ENCODE measurements at regions not wholly inside any gene's neighbourhood (a gene's known extent, or its start where the extent isn't known, plus 50 kb on each side); places are given as distances from the start of the nearest gene placed in this dataset.
"Not testable (repeated sequence)": the region's sequence is repeated elsewhere in the genome, so short reads cannot be mapped to it uniquely, and the experiment has no call there.

GRCh38 chr6:130699742-130700141 is 127.5 kb upstream of the SMLR1 start:
- H3K4me3 ChIP-seq (ENCODE audit: low read length) = no peak overlapping the region
- H3K9me2 ChIP-seq (ENCODE audit: insufficient read depth, low read length) = no peaks in the 10 kb centered on the region
- no peaks in the 10 kb centered on the region for H4K20me1 ChIP-seq (ENCODE audit: insufficient read depth)
- TF ChIP-seq, protein P1, sequence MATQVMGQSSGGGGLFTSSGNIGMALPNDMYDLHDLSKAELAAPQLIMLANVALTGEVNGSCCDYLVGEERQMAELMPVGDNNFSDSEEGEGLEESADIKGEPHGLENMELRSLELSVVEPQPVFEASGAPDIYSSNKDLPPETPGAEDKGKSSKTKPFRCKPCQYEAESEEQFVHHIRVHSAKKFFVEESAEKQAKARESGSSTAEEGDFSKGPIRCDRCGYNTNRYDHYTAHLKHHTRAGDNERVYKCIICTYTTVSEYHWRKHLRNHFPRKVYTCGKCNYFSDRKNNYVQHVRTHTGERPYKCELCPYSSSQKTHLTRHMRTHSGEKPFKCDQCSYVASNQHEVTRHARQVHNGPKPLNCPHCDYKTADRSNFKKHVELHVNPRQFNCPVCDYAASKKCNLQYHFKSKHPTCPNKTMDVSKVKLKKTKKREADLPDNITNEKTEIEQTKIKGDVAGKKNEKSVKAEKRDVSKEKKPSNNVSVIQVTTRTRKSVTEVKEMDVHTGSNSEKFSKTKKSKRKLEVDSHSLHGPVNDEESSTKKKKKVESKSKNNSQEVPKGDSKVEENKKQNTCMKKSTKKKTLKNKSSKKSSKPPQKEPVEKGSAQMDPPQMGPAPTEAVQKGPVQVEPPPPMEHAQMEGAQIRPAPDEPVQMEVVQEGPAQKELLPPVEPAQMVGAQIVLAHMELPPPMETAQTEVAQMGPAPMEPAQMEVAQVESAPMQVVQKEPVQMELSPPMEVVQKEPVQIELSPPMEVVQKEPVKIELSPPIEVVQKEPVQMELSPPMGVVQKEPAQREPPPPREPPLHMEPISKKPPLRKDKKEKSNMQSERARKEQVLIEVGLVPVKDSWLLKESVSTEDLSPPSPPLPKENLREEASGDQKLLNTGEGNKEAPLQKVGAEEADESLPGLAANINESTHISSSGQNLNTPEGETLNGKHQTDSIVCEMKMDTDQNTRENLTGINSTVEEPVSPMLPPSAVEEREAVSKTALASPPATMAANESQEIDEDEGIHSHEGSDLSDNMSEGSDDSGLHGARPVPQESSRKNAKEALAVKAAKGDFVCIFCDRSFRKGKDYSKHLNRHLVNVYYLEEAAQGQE (IDR thresholded peaks at IDR 0.05; ENCODE audit: borderline replicate concordance) = no peak
- no peak for TF ChIP-seq SMC3 (conservative IDR thresholded peaks at IDR 0.05; ENCODE audit: poor library complexity)
- TF ChIP-seq EP300 (conservative IDR thresholded peaks at IDR 0.05; ENCODE audit: poor library complexity, severe bottlenecking) = no peak
- TF ChIP-seq RAD21 (conservative IDR thresholded peaks at IDR 0.05) = no peak
- no peak for TF ChIP-seq POLR2AphosphoS5 (IDR thresholded peaks at IDR 0.05)
- TF ChIP-seq TAF1 (IDR thresholded peaks at IDR 0.05; ENCODE audit: low read depth) = no peak
- TF ChIP-seq MXI1 (conservative IDR thresholded peaks at IDR 0.05; ENCODE audit: poor library complexity, severe bottlenecking) = no peak
- TF ChIP-seq EZH2 (IDR thresholded peaks at IDR 0.05; ENCODE audit: borderline replicate concordance, insufficient read depth, low read length, poor library complexity, severe bottlenecking) = no peak
- TF ChIP-seq CTCF (IDR thresholded peaks at IDR 0.05; ENCODE audit: poor library complexity, severe bottlenecking) = no peak
- H3K9ac ChIP-seq (ENCODE audit: low read length) = no peak overlapping the region
- no peak overlapping the region for H3K27ac ChIP-seq (ENCODE audit: low read length)
- H3K36me3 ChIP-seq (ENCODE audit: insufficient read depth, low read length) = no peaks in the 10 kb centered on the region
- H3K4me2 ChIP-seq (ENCODE audit: low read length) = no peak overlapping the region
- no peaks in the 10 kb centered on the region for H3K9me3 ChIP-seq (ENCODE audit: low read length)
- no peak overlapping the region for H2AFZ ChIP-seq (ENCODE audit: low read depth, low read length)
- no peaks in the 10 kb centered on the region for H3F3A ChIP-seq (ENCODE audit: insufficient read depth, low read length, poor library complexity, severe bottlenecking)
- no peaks in the 10 kb centered on the region for H3K27me3 ChIP-seq (ENCODE audit: insufficient read depth, low read depth, low read length)
- no peaks in the 10 kb centered on the region for H3K79me2 ChIP-seq (replicated peaks; ENCODE audit: insufficient read depth, low read length)

DNA sequence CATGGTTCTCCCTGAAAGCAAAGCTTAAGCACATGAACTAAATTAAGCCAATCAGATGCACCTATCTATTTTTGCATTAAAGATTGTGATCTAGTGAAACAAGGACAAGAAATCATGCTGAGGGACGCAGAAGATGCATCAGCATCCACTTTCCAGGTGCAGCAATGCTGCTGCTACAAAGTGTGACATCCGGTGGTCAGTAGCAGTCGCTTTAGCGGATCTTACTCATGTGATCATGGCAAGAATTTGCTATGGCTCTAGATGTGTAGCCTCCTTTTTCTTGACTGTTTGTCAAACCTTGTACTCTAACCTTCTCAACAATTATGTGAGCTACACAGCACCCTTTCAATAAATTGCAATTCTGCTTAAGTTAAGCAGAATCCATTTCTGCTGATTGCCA is 126.8 kb upstream of the SMLR1 start:
- Histone ChIP-seq H4K20me1 (ENCODE audit: insufficient read depth) (no peaks in the 10 kb centered on the region), H2AFZ (ENCODE audit: low read depth, low read length) (no peak overlapping the region), H3K4me2 (ENCODE audit: low read length) (no peak overlapping the region), H3K27me3 (ENCODE audit: insufficient read depth, low read depth, low read length) (no peaks in the 10 kb centered on the region), H3K36me3 (ENCODE audit: insufficient read depth, low read length) (no peaks in the 10 kb centered on the region), H3K9ac (ENCODE audit: low read length) (no peak overlapping the region), H3K4me3 (ENCODE audit: low read length) (no peak overlapping the region), H3K27ac (ENCODE audit: low read length) (no peak overlapping the region), H3K9me2 (ENCODE audit: insufficient read depth, low read length) (no peaks in the 10 kb centered on the region), H3F3A (ENCODE audit: insufficient read depth, low read length, poor library complexity, severe bottlenecking) (no peaks in the 10 kb centered on the region), H3K79me2 (replicated peaks; ENCODE audit: insufficient read depth, low read length) (no peaks in the 10 kb centered on the region), H3K9me3 (ENCODE audit: low read length) (no peaks in the 10 kb centered on the region)
- peak; percentile 32 for TF ChIP-seq RAD21 (conservative IDR thresholded peaks at IDR 0.05)
- peak; percentile 20 for TF ChIP-seq SMC3 (conservative IDR thresholded peaks at IDR 0.05; ENCODE audit: poor library complexity)
- no peak for TF ChIP-seq MXI1 (conservative IDR thresholded peaks at IDR 0.05; ENCODE audit: poor library complexity, severe bottlenecking)

DNA sequence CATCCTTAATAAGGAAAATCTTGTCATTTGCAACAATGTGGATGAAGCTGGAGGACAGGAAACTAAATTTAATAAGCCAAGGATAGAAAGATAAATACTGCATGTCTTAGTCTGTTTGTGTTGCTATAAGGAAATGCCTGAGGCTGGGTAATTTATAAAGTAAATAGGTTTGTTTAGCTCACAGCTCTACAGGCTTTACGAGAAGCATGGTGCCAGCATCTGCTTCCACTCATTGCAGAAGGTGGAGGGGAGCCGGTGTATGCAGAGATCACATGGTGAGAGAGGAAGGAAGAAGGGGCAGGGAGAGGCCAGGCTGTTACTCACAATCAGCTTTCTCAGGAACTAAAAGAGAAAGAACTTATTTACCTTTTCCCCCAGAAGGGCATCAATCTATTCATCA is 118.9 kb upstream of the SMLR1 start:
- TF ChIP-seq RAD21 (conservative IDR thresholded peaks at IDR 0.05) = no peak
- TF ChIP-seq CTCF (IDR thresholded peaks at IDR 0.05; ENCODE audit: poor library complexity, severe bottlenecking) = no peak
- no peak for TF ChIP-seq EZH2 (IDR thresholded peaks at IDR 0.05; ENCODE audit: borderline replicate concordance, insufficient read depth, low read length, poor library complexity, severe bottlenecking)
- no peaks in the 10 kb centered on the region for H4K20me1 ChIP-seq (ENCODE audit: insufficient read depth)
- no peaks in the 10 kb centered on the region for H3K36me3 ChIP-seq (ENCODE audit: insufficient read depth, low read length)
- H3K79me2 ChIP-seq (replicated peaks; ENCODE audit: insufficient read depth, low read length) = no peaks in the 10 kb centered on the region
- H3K9me2 ChIP-seq (ENCODE audit: insufficient read depth, low read length) = no peaks in the 10 kb centered on the region
- H3K9ac ChIP-seq (ENCODE audit: low read length) = no peak overlapping the region
- no peak overlapping the region for H3K4me3 ChIP-seq (ENCODE audit: low read length)
- H3K9me3 ChIP-seq (ENCODE audit: low read length) = no peaks in the 10 kb centered on the region
- H3F3A ChIP-seq (ENCODE audit: insufficient read depth, low read length, poor library complexity, severe bottlenecking) = peaks cover under 1% of the 10 kb centered on the region
- H3K27me3 ChIP-seq (ENCODE audit: insufficient read depth, low read depth, low read length) = no peaks in the 10 kb centered on the region
- H3K27ac ChIP-seq (ENCODE audit: low read length) = no peak overlapping the region
- no peak overlapping the region for H2AFZ ChIP-seq (ENCODE audit: low read depth, low read length)
- no peak overlapping the region for H3K4me2 ChIP-seq (ENCODE audit: low read length)

- H3K9ac ChIP-seq (ENCODE audit: low read length); H3K27ac ChIP-seq (ENCODE audit: low read length); H3K4me2 ChIP-seq (ENCODE audit: low read length); H3K79me2 ChIP-seq (replicated peaks; ENCODE audit: insufficient read depth, low read length); H4K20me1 ChIP-seq (ENCODE audit: insufficient read depth); H3K27me3 ChIP-seq (ENCODE audit: insufficient read depth, low read depth, low read length); H3K4me3 ChIP-seq (ENCODE audit: low read length); H3K9me2 ChIP-seq (ENCODE audit: insufficient read depth, low read length); H3K9me3 ChIP-seq (ENCODE audit: low read length); H3K36me3 ChIP-seq (ENCODE audit: insufficient read depth, low read length); H2AFZ ChIP-seq (ENCODE audit: low read depth, low read length); H3F3A ChIP-seq (ENCODE audit: insufficient read depth, low read length, poor library complexity, severe bottlenecking): not testable (repeated sequence)
Measured at GRCh38 chr6:130711641-130712040, 115.6 kb upstream of the SMLR1 start.

Data from neural cell (in vitro differentiated cells).